ENCODE measurements at regions not wholly inside any gene's neighbourhood (a gene's known extent, or its start where the extent isn't known, plus 50 kb on each side); places are given as distances from the start of the nearest gene placed in this dataset.

- H3K27me3 Mint-ChIP-seq (ENCODE audit: insufficient read depth, unreplicated experiment) = peaks cover 64% of the 10 kb centered on the region
- H3K4me3 Mint-ChIP-seq (ENCODE audit: unreplicated experiment) = no peak overlapping the region
- intact Hi-C loops (cut with micrococcal nuclease) = no loop called here
- ChIA-PET POLR2A (no interaction called here), CTCF (no interaction called here)
- BruUV-seq (replicated peaks) = no TSS peak
- no peak overlapping the region for H3K27ac Mint-ChIP-seq (ENCODE audit: low read depth, unreplicated experiment)
- no peaks in the 10 kb centered on the region for H3K36me3 Mint-ChIP-seq (ENCODE audit: insufficient read depth, unreplicated experiment)
- DNase-seq (ENCODE audit: unreplicated experiment) = no peak
- TF ChIP-seq, protein P1, sequence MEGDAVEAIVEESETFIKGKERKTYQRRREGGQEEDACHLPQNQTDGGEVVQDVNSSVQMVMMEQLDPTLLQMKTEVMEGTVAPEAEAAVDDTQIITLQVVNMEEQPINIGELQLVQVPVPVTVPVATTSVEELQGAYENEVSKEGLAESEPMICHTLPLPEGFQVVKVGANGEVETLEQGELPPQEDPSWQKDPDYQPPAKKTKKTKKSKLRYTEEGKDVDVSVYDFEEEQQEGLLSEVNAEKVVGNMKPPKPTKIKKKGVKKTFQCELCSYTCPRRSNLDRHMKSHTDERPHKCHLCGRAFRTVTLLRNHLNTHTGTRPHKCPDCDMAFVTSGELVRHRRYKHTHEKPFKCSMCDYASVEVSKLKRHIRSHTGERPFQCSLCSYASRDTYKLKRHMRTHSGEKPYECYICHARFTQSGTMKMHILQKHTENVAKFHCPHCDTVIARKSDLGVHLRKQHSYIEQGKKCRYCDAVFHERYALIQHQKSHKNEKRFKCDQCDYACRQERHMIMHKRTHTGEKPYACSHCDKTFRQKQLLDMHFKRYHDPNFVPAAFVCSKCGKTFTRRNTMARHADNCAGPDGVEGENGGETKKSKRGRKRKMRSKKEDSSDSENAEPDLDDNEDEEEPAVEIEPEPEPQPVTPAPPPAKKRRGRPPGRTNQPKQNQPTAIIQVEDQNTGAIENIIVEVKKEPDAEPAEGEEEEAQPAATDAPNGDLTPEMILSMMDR (IDR thresholded peaks at IDR 0.05; ENCODE audit: unreplicated experiment) = no peak
- no peaks in the 10 kb centered on the region for H3K9me3 Mint-ChIP-seq (ENCODE audit: unreplicated experiment)
- H3K4me1 Mint-ChIP-seq (ENCODE audit: insufficient read depth, unreplicated experiment) = no peaks in the 10 kb centered on the region
These were observed 461.1 kb downstream of the TMEM182 start for GRCh38 chr2:103222969-103223368.

DNA sequence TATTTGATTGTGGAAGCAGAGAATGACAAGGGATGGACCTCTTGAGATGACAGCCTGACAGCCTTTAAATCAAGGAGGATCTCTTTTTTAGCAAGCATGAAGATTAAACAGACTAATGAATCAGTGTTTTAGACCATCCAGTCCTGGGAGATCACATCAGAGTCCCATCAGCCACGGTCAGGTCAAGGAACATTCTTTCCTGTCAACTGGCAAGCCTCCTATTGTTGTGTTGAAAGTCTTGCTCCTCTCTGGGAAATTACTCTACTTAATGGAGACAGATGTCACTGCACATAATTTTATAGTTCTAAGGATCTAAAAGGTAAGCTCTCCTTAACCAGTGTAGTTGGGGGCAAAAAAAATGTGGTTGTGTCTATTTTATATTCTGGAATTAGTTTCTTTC, 469.0 kb downstream of the TMEM182 start:
- Mint-ChIP-seq H3K27me3 (ENCODE audit: insufficient read depth, unreplicated experiment) (peaks cover 51% of the 10 kb centered on the region), H3K27ac (ENCODE audit: low read depth, unreplicated experiment) (no peak overlapping the region), H3K36me3 (ENCODE audit: insufficient read depth, unreplicated experiment) (no peaks in the 10 kb centered on the region), H3K4me1 (ENCODE audit: insufficient read depth, unreplicated experiment) (no peaks in the 10 kb centered on the region), H3K9me3 (ENCODE audit: unreplicated experiment) (no peaks in the 10 kb centered on the region), H3K4me3 (ENCODE audit: unreplicated experiment) (no peak overlapping the region)
- TF ChIP-seq, protein P1 (IDR thresholded peaks at IDR 0.05; ENCODE audit: unreplicated experiment) = no peak
- POLR2A ChIA-PET = no interaction called here
- CTCF ChIA-PET = interaction anchor here (0.6 kb wide), 2 partner anchors 456 to 730 kb away, joined by 3 read pairs; no protein-coding TSS in a partner anchor
- BruUV-seq (replicated peaks) = no TSS peak
- intact Hi-C loops (cut with micrococcal nuclease) = no loop called here
- no peak for DNase-seq (ENCODE audit: unreplicated experiment)

DNA sequence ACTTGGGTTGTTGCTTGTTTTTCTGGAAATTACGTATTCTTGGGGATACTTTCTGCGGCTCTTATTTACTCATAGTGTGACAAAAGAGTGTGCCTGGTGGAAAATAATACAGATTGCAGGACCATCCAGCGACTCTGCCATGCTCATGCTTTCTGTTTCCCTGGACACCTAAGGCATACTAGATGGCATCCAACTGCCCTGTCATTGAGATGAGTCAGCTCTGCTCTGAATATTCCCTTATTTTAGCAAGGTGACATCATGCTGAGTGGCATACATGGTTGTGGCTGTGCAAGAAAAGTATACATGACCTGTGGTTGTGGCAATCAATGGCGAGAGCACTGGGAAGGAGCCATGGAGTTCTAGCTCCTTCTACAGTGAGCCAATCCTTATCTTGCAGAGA, 471.0 kb downstream of the TMEM182 start:
- CTCF ChIA-PET = no interaction called here
- TF ChIP-seq, protein P1 (IDR thresholded peaks at IDR 0.05; ENCODE audit: unreplicated experiment) = no peak
- Mint-ChIP-seq H3K36me3 (ENCODE audit: insufficient read depth, unreplicated experiment) (no peaks in the 10 kb centered on the region), H3K27me3 (ENCODE audit: insufficient read depth, unreplicated experiment) (peaks cover 39% of the 10 kb centered on the region), H3K27ac (ENCODE audit: low read depth, unreplicated experiment) (no peak overlapping the region), H3K4me3 (ENCODE audit: unreplicated experiment) (no peak overlapping the region), H3K9me3 (ENCODE audit: unreplicated experiment) (no peaks in the 10 kb centered on the region), H3K4me1 (ENCODE audit: insufficient read depth, unreplicated experiment) (no peaks in the 10 kb centered on the region)
- intact Hi-C loops (cut with micrococcal nuclease) = no loop called here
- DNase-seq (ENCODE audit: unreplicated experiment) = no peak
- POLR2A ChIA-PET = no interaction called here
- BruUV-seq (replicated peaks) = no TSS peak

DNA sequence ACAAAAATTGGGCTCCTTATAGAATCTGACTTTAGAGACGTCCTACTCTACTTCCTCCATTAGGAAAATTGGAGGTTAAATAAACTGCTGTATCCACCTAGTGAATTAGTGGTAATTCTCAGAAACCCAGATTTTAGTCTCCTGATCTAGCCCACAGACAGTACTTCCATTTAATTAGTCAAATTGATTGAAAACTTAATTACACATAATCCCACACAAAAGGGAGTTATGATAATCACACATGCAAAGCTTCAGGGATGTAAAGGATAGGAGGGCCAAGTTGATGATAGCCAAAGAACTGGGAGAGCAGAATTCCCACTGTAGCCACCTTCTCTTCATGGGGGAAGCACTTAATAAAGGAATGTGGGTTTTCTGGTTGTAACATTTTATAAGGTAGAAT, 471.9 kb downstream of the TMEM182 start:
- intact Hi-C loops (cut with micrococcal nuclease) = no loop called here
- Mint-ChIP-seq H3K27me3 (ENCODE audit: insufficient read depth, unreplicated experiment) (peaks cover 39% of the 10 kb centered on the region), H3K27ac (ENCODE audit: low read depth, unreplicated experiment) (no peak overlapping the region), H3K4me1 (ENCODE audit: insufficient read depth, unreplicated experiment) (no peaks in the 10 kb centered on the region), H3K36me3 (ENCODE audit: insufficient read depth, unreplicated experiment) (no peaks in the 10 kb centered on the region), H3K9me3 (ENCODE audit: unreplicated experiment) (no peaks in the 10 kb centered on the region), H3K4me3 (ENCODE audit: unreplicated experiment) (no peak overlapping the region)
- TF ChIP-seq, protein P1 (IDR thresholded peaks at IDR 0.05; ENCODE audit: unreplicated experiment) = no peak
- BruUV-seq (replicated peaks) = no TSS peak
- ChIA-PET CTCF (no interaction called here), POLR2A (no interaction called here)
- DNase-seq (ENCODE audit: unreplicated experiment) = no peak

Data from MCF 10A (cell line).